ENCODE measurements at regions not wholly inside any gene's neighbourhood (a gene's known extent, or its start where the extent isn't known, plus 50 kb on each side); places are given as distances from the start of the nearest gene placed in this dataset.
A peak's percentile ranks its signal among the peaks of the same experiment; 100 is the strongest.

DNA sequence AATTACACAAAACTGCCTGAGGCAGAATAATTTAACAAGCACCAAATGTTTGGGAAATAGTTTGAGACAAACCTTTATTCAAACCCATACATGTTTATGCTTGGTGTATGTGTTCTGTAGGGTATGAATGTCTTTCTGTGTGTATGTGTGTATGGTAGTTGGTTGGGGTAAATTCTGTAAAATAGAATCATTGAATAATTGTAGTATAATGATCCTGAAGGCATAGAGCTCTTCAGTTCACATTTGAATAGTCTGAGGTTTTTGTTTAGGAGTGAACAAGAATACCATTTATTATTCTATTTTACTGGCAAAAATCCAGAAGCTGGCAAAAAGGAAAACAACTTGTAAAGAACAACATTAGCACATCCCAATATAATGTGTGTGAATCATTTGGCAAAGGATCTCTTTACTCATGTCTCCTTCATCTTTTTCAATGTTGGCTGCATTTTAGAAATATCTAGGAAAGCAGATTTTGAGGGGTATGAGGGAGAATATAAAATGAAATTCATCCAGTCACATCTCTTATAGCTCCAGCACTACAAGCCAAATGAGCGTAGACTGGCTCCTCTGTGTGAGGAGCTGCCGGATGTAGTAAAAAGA, 70.4 kb upstream of the XIST start:
- peaks cover 4% of the 10 kb centered on the region; the same call in 1 of the 2 replicates for H3K9me3 Mint-ChIP-seq
- H3K27ac Mint-ChIP-seq: no peak overlapping the region
- no peak overlapping the region for H3K4me3 Mint-ChIP-seq
- ATAC-seq: no peak
- POLR2A ChIA-PET: no interaction called here
- TF ChIP-seq, protein P1, sequence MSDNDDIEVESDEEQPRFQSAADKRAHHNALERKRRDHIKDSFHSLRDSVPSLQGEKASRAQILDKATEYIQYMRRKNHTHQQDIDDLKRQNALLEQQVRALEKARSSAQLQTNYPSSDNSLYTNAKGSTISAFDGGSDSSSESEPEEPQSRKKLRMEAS (CRISPR knock-in tag; IDR thresholded peaks at IDR 0.05): no peak
- TF ChIP-seq, protein P2, sequence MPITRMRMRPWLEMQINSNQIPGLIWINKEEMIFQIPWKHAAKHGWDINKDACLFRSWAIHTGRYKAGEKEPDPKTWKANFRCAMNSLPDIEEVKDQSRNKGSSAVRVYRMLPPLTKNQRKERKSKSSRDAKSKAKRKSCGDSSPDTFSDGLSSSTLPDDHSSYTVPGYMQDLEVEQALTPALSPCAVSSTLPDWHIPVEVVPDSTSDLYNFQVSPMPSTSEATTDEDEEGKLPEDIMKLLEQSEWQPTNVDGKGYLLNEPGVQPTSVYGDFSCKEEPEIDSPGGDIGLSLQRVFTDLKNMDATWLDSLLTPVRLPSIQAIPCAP (CRISPR knock-in tag; IDR thresholded peaks at IDR 0.05): no peak
- TF ChIP-seq SMAD4 (CRISPR knock-in tag; IDR thresholded peaks at IDR 0.05) (no peak), ELF4 (CRISPR knock-in tag; IDR thresholded peaks at IDR 0.05; ENCODE audit: low read depth) (no peak), ESRRA (CRISPR knock-in tag; IDR thresholded peaks at IDR 0.05; ENCODE audit: borderline replicate concordance) (no peak), ZNF263 (CRISPR knock-in tag; IDR thresholded peaks at IDR 0.05; ENCODE audit: low read depth) (no peak), FOXJ3 (CRISPR knock-in tag; IDR thresholded peaks at IDR 0.05; ENCODE audit: borderline replicate concordance) (no peak), ZNF121 (CRISPR knock-in tag; IDR thresholded peaks at IDR 0.05) (no peak)
- TF ChIP-seq, protein P3, sequence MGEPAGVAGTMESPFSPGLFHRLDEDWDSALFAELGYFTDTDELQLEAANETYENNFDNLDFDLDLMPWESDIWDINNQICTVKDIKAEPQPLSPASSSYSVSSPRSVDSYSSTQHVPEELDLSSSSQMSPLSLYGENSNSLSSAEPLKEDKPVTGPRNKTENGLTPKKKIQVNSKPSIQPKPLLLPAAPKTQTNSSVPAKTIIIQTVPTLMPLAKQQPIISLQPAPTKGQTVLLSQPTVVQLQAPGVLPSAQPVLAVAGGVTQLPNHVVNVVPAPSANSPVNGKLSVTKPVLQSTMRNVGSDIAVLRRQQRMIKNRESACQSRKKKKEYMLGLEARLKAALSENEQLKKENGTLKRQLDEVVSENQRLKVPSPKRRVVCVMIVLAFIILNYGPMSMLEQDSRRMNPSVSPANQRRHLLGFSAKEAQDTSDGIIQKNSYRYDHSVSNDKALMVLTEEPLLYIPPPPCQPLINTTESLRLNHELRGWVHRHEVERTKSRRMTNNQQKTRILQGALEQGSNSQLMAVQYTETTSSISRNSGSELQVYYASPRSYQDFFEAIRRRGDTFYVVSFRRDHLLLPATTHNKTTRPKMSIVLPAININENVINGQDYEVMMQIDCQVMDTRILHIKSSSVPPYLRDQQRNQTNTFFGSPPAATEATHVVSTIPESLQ (CRISPR knock-in tag; IDR thresholded peaks at IDR 0.05): no peak
- TF ChIP-seq, protein P4, sequence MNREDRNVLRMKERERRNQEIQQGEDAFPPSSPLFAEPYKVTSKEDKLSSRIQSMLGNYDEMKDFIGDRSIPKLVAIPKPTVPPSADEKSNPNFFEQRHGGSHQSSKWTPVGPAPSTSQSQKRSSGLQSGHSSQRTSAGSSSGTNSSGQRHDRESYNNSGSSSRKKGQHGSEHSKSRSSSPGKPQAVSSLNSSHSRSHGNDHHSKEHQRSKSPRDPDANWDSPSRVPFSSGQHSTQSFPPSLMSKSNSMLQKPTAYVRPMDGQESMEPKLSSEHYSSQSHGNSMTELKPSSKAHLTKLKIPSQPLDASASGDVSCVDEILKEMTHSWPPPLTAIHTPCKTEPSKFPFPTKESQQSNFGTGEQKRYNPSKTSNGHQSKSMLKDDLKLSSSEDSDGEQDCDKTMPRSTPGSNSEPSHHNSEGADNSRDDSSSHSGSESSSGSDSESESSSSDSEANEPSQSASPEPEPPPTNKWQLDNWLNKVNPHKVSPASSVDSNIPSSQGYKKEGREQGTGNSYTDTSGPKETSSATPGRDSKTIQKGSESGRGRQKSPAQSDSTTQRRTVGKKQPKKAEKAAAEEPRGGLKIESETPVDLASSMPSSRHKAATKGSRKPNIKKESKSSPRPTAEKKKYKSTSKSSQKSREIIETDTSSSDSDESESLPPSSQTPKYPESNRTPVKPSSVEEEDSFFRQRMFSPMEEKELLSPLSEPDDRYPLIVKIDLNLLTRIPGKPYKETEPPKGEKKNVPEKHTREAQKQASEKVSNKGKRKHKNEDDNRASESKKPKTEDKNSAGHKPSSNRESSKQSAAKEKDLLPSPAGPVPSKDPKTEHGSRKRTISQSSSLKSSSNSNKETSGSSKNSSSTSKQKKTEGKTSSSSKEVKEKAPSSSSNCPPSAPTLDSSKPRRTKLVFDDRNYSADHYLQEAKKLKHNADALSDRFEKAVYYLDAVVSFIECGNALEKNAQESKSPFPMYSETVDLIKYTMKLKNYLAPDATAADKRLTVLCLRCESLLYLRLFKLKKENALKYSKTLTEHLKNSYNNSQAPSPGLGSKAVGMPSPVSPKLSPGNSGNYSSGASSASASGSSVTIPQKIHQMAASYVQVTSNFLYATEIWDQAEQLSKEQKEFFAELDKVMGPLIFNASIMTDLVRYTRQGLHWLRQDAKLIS (CRISPR knock-in tag; IDR thresholded peaks at IDR 0.05; ENCODE audit: borderline replicate concordance): no peak
- TF ChIP-seq, protein P5, sequence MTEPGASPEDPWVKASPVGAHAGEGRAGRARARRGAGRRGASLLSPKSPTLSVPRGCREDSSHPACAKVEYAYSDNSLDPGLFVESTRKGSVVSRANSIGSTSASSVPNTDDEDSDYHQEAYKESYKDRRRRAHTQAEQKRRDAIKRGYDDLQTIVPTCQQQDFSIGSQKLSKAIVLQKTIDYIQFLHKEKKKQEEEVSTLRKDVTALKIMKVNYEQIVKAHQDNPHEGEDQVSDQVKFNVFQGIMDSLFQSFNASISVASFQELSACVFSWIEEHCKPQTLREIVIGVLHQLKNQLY (CRISPR knock-in tag; IDR thresholded peaks at IDR 0.05): no peak
- H3K27me3 Mint-ChIP-seq (ENCODE audit: low read depth): no peaks in the 10 kb centered on the region
- CTCF ChIA-PET: no interaction called here
- H3K36me3 Mint-ChIP-seq: no peaks in the 10 kb centered on the region
- H3K4me1 Mint-ChIP-seq: peaks cover 14% of the 10 kb centered on the region
- no peak for DNase-seq (ENCODE audit: low spot score)

DNA sequence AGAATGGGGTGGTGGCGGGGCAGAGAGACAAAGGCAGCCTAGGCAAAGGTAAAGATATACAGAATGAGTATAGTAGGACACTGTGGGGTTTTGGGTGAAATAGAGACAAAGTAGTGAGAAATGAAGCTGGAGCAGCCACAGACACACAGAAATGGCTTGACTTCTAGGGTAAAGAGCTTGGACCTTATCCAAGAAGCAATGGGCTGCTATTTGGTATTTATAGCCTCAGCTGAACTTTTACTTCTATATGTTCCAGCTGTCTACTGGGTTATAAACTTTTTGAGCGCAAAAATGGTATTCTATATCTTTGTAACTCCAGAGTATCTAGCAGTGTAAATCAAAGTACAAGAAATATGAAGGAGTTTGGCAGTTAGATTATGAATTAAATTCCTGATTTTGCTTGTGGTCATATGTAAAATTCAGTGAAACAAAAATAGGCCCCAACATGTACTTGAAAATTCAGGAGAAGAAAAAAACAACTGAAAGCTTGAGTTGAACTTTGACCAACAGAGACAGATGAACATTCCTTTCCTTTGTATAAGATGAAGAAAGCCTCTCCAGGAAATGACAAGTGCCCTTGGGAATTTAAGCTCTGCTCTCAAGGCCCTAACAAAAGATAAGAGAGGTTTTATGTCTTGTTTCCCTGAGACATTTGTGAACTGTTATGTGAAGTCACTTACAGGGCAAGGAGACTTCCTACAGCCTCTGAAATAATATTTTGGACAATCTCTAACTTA, 64.6 kb upstream of the XIST start:
- H3K36me3 Mint-ChIP-seq: no peaks in the 10 kb centered on the region
- ChIA-PET CTCF (interaction anchor here (0.8 kb wide), 1 partner anchor 465 kb away, joined by 3 read pairs; no protein-coding TSS in a partner anchor), POLR2A (no interaction called here)
- peak overlapping the region; percentile 94 for H3K27ac Mint-ChIP-seq
- peaks cover 3% of the 10 kb centered on the region; the same call in 1 of the 2 replicates for H3K9me3 Mint-ChIP-seq
- H3K4me1 Mint-ChIP-seq: peaks cover 43% of the 10 kb centered on the region
- ATAC-seq (peak; percentile 59), DNase-seq (ENCODE audit: low spot score) (no peak)
- no peaks in the 10 kb centered on the region for H3K27me3 Mint-ChIP-seq (ENCODE audit: low read depth)
- H3K4me3 Mint-ChIP-seq: peak overlapping the region; percentile 2
- TF ChIP-seq ZNF138 (CRISPR knock-in tag; conservative IDR thresholded peaks at IDR 0.05) (no peak), GTF2I (CRISPR knock-in tag; conservative IDR thresholded peaks at IDR 0.05) (no peak), ESRRA (CRISPR knock-in tag; IDR thresholded peaks at IDR 0.05; ENCODE audit: borderline replicate concordance) (no peak), ZNF416 (CRISPR knock-in tag; IDR thresholded peaks at IDR 0.05) (no peak), PRRX2 (CRISPR knock-in tag; IDR thresholded peaks at IDR 0.05) (no peak), KAT7 (CRISPR knock-in tag; IDR thresholded peaks at IDR 0.05; ENCODE audit: borderline replicate concordance) (no peak)
- TF ChIP-seq, protein P6, sequence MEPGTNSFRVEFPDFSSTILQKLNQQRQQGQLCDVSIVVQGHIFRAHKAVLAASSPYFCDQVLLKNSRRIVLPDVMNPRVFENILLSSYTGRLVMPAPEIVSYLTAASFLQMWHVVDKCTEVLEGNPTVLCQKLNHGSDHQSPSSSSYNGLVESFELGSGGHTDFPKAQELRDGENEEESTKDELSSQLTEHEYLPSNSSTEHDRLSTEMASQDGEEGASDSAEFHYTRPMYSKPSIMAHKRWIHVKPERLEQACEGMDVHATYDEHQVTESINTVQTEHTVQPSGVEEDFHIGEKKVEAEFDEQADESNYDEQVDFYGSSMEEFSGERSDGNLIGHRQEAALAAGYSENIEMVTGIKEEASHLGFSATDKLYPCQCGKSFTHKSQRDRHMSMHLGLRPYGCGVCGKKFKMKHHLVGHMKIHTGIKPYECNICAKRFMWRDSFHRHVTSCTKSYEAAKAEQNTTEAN (CRISPR knock-in tag; IDR thresholded peaks at IDR 0.05): no peak
- TF ChIP-seq, protein P7, sequence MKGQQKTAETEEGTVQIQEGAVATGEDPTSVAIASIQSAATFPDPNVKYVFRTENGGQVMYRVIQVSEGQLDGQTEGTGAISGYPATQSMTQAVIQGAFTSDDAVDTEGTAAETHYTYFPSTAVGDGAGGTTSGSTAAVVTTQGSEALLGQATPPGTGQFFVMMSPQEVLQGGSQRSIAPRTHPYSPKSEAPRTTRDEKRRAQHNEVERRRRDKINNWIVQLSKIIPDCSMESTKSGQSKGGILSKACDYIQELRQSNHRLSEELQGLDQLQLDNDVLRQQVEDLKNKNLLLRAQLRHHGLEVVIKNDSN (CRISPR knock-in tag; IDR thresholded peaks at IDR 0.05): no peak
- TF ChIP-seq, protein P8, sequence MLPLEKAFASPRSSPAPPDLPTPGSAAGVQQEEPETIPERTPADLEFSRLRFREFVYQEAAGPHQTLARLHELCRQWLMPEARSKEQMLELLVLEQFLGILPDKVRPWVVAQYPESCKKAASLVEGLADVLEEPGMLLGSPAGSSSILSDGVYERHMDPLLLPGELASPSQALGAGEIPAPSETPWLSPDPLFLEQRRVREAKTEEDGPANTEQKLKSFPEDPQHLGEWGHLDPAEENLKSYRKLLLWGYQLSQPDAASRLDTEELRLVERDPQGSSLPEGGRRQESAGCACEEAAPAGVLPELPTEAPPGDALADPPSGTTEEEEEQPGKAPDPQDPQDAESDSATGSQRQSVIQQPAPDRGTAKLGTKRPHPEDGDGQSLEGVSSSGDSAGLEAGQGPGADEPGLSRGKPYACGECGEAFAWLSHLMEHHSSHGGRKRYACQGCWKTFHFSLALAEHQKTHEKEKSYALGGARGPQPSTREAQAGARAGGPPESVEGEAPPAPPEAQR (CRISPR knock-in tag; IDR thresholded peaks at IDR 0.05): no peak
